ENCODE measurements at regions not wholly inside any gene's neighbourhood (a gene's known extent, or its start where the extent isn't known, plus 50 kb on each side); places are given as distances from the start of the nearest gene placed in this dataset.

GRCh38 chr21:43349644-43350043 lies 77.3 kb downstream of the SIK1 start:
- no peak overlapping the region for H3K27ac ChIP-seq (ENCODE audit: insufficient read depth, low read depth, low read length)
- no peaks in the 10 kb centered on the region for H3K27me3 ChIP-seq (ENCODE audit: control insufficient read depth in 2 of 2, insufficient read depth in 2 of 2, low read length in 2 of 2)
- no peaks in the 10 kb centered on the region for H3K9me1 ChIP-seq (replicated peaks; ENCODE audit: control insufficient read depth, extremely low read depth, insufficient read depth, low read length)
- dilution Hi-C loops (cut with MboI; ENCODE audit: extremely low pct_ligation_motif_present, low sequenced_read_pairs) (no loop called here), intact Hi-C loops (cut with micrococcal nuclease) (no loop called here)
- H4K20me1 ChIP-seq (replicated peaks; ENCODE audit: control insufficient read depth, extremely low read depth, insufficient read depth, low read length) = no peaks in the 10 kb centered on the region
- POLR2A ChIA-PET = no interaction called here
- peaks cover 19% of the 10 kb centered on the region for H3K4me1 ChIP-seq (ENCODE audit: control insufficient read depth, extremely low read depth, insufficient read depth, low read length)
- BruUV-seq (replicated peaks) = no TSS peak
- FAIRE-seq (no peak), DNase-seq (ENCODE audit: low read depth, low spot score) (no peak)
- no peak overlapping the region for H3K4me2 ChIP-seq (ENCODE audit: insufficient read depth, low read length)
- H3K4me3 ChIP-seq (replicated peaks in 1 of 3; ENCODE audit: insufficient read depth in 1 of 3, low read depth in 1 of 3, low read length in 3 of 3) = no peak overlapping the region
- no peak overlapping the region for H2AFZ ChIP-seq (ENCODE audit: low read depth, low read length)
- no peaks in the 10 kb centered on the region for H3K36me3 ChIP-seq (ENCODE audit: control insufficient read depth in 2 of 2, extremely low read depth in 1 of 2, insufficient read depth in 2 of 2, low read length in 2 of 2)
- H3K79me2 ChIP-seq (ENCODE audit: control insufficient read depth, insufficient read depth, low read length) = no peaks in the 10 kb centered on the region
- no peak overlapping the region for H3K9ac ChIP-seq (replicated peaks; ENCODE audit: extremely low read depth, insufficient read depth, low read length)
- TF ChIP-seq EZH2 (IDR thresholded peaks at IDR 0.05; ENCODE audit: borderline replicate concordance, low read depth, low read length, severe bottlenecking) (no peak), CTCF (IDR thresholded peaks at IDR 0.05; ENCODE audit: extremely low read depth in 1 of 2, insufficient read depth in 1 of 2, low read depth in 1 of 2, low read length in 2 of 2) (no peak), JUN (IDR thresholded peaks at IDR 0.05; ENCODE audit: borderline replicate concordance, insufficient read depth, insufficient read length, low read depth) (no peak), MYC (IDR thresholded peaks at IDR 0.05; ENCODE audit: low read depth, low read length) (no peak), GATA2 (IDR thresholded peaks at IDR 0.05; ENCODE audit: insufficient read depth, insufficient read length, low read depth, low read length) (no peak), POLR2A (IDR thresholded peaks at IDR 0.05; ENCODE audit: low read depth, low read length) (no peak), FOS (IDR thresholded peaks at IDR 0.05; ENCODE audit: borderline replicate concordance, insufficient read depth, low read length) (no peak), MAX (IDR thresholded peaks at IDR 0.05; ENCODE audit: insufficient read depth, insufficient read length) (no peak), POLR2AphosphoS5 (IDR thresholded peaks at IDR 0.05; ENCODE audit: insufficient read depth, low read depth, low read length) (no peak)
- CTCF ChIA-PET = no interaction called here
- H3K9me3 ChIP-seq (replicated peaks; ENCODE audit: control insufficient read depth, insufficient read depth, low read length) = no peaks in the 10 kb centered on the region
